MM.1S (cell line): ENCODE measurements at regions not wholly inside any gene's neighbourhood (a gene's known extent, or its start where the extent isn't known, plus 50 kb on each side); places are given as distances from the start of the nearest gene placed in this dataset.

ENCODE experiments used
- EZH2 ChIP-seq: fragments of 300-600 bp; sonication (generic); optimal IDR thresholded peaks from 2 replicates; pipeline ENCODE3; 2017; ENCODE audit warnings: low read depth, mild to moderate bottlenecking, antibody characterized with exemption, low read length, mixed read lengths
- TF ChIP-seq, protein P1 (sequence below): fragments of 300-600 bp; sonication (generic); IDR thresholded peaks from 2 replicates; pipeline ENCODE4 v1.5.1; 2016; ENCODE audit warnings: antibody characterized with exemption, low read length, mixed read lengths

- TF ChIP-seq, protein P1, sequence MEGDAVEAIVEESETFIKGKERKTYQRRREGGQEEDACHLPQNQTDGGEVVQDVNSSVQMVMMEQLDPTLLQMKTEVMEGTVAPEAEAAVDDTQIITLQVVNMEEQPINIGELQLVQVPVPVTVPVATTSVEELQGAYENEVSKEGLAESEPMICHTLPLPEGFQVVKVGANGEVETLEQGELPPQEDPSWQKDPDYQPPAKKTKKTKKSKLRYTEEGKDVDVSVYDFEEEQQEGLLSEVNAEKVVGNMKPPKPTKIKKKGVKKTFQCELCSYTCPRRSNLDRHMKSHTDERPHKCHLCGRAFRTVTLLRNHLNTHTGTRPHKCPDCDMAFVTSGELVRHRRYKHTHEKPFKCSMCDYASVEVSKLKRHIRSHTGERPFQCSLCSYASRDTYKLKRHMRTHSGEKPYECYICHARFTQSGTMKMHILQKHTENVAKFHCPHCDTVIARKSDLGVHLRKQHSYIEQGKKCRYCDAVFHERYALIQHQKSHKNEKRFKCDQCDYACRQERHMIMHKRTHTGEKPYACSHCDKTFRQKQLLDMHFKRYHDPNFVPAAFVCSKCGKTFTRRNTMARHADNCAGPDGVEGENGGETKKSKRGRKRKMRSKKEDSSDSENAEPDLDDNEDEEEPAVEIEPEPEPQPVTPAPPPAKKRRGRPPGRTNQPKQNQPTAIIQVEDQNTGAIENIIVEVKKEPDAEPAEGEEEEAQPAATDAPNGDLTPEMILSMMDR: no peak
- no peak for TF ChIP-seq EZH2
These were observed 234.4 kb downstream of the RNF152 start for GRCh38 chr18:61658431-61658830.
